ENCODE measurements at regions not wholly inside any gene's neighbourhood (a gene's known extent, or its start where the extent isn't known, plus 50 kb on each side); places are given as distances from the start of the nearest gene placed in this dataset.

DNA sequence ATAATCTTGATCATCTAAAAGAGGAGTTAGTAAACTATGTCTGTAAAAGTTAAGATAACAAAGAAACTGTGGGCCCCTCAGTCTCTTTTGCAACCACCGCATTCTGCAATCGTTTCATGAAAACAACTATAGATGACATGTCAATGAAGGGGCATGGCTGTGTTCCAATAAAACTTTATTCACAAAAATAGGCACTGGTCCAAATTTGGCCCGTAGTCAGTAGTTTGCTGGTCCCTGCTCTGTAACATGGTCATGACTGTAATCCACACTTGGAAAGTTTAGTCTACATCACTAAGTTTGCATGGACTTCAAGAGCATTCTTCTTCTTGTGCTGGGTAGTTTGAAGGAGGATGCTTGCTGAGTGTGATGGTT, 299.3 kb upstream of the PSMD7 start:
- Histone ChIP-seq H3K4me1 (no peaks in the 10 kb centered on the region), H3K4me3 (no peak overlapping the region), H3K27ac (no peak overlapping the region), H3K27me3 (no peaks in the 10 kb centered on the region), H3K36me3 (no peaks in the 10 kb centered on the region), H3K9me3 (no peaks in the 10 kb centered on the region)
- ATAC-seq (no peak), DNase-seq (no peak), FAIRE-seq (no peak)
- TF ChIP-seq, protein P1, sequence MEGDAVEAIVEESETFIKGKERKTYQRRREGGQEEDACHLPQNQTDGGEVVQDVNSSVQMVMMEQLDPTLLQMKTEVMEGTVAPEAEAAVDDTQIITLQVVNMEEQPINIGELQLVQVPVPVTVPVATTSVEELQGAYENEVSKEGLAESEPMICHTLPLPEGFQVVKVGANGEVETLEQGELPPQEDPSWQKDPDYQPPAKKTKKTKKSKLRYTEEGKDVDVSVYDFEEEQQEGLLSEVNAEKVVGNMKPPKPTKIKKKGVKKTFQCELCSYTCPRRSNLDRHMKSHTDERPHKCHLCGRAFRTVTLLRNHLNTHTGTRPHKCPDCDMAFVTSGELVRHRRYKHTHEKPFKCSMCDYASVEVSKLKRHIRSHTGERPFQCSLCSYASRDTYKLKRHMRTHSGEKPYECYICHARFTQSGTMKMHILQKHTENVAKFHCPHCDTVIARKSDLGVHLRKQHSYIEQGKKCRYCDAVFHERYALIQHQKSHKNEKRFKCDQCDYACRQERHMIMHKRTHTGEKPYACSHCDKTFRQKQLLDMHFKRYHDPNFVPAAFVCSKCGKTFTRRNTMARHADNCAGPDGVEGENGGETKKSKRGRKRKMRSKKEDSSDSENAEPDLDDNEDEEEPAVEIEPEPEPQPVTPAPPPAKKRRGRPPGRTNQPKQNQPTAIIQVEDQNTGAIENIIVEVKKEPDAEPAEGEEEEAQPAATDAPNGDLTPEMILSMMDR (IDR thresholded peaks at IDR 0.05), result no peak
- intact Hi-C loops (cut with DNase I), result no loop called here
- WGBS, 2 donors, result 54 to 70% methylated on average over 3 of the region's 3 CpGs

GRCh38 chr16:73996624-73997339, 299.8 kb upstream of the PSMD7 start:
- WGBS, 2 donors, result 40 to 43% methylated on average over 11 of the region's 11 CpGs
- ATAC-seq, result peak in 1 of 4 donors; percentile 40
- FAIRE-seq, result no peak
- TF ChIP-seq, protein P1 (IDR thresholded peaks at IDR 0.05), result no peak
- H3K36me3 ChIP-seq, result no peaks in the 10 kb centered on the region
- H3K4me1 ChIP-seq, result no peaks in the 10 kb centered on the region
- no peak for DNase-seq
- H3K4me3 ChIP-seq, result no peak overlapping the region
- H3K27me3 ChIP-seq, result no peaks in the 10 kb centered on the region
- intact Hi-C loops (cut with DNase I), result no loop called here
- no peak overlapping the region for H3K27ac ChIP-seq
- no peaks in the 10 kb centered on the region for H3K9me3 ChIP-seq

DNA sequence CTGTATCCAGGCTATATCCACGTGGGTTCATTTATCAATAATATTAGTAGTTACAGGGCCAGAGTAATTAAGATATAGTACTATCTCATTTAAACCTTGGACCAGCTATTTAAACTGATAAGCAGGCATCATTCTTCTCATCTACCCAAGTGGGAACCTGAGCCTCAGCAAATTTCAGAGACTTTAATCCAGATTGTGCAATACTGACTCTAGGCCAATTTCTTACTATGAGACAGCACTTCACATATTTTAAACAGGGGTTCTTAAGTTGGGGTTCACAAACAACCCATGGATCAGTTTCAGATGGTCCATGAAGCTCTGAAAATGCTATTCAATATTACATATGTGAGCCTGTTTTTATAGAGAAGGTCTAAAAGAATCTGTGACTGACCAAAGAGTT, 302.7 kb upstream of the PSMD7 start:
- intact Hi-C loops (cut with DNase I), result no loop called here
- FAIRE-seq (no peak), DNase-seq (no peak), ATAC-seq (no peak)
- no peak overlapping the region for H3K4me3 ChIP-seq
- TF ChIP-seq, protein P1 (IDR thresholded peaks at IDR 0.05), result no peak
- H3K27ac ChIP-seq, result no peak overlapping the region
- H3K27me3 ChIP-seq, result no peaks in the 10 kb centered on the region
- no peaks in the 10 kb centered on the region for H3K4me1 ChIP-seq
- no peaks in the 10 kb centered on the region for H3K36me3 ChIP-seq
- H3K9me3 ChIP-seq, result no peaks in the 10 kb centered on the region
- 20 to 32% methylated on average over 1 of the region's 1 CpG for WGBS, 2 donors

GRCh38 chr16:73978407-73978784, 318.2 kb upstream of the PSMD7 start:
- H3K27me3 ChIP-seq, result no peaks in the 10 kb centered on the region
- intact Hi-C loops (cut with DNase I), result no loop called here
- TF ChIP-seq, protein P1 (IDR thresholded peaks at IDR 0.05), result no peak
- H3K9me3 ChIP-seq, result no peaks in the 10 kb centered on the region
- 75 to 88% methylated on average over 5 of the region's 5 CpGs for WGBS, 2 donors
- H3K4me3 ChIP-seq, result no peak overlapping the region
- no peak for ATAC-seq
- no peaks in the 10 kb centered on the region for H3K4me1 ChIP-seq
- H3K27ac ChIP-seq, result no peak overlapping the region
- no peak for DNase-seq
- no peak for FAIRE-seq
- H3K36me3 ChIP-seq, result no peaks in the 10 kb centered on the region

DNA sequence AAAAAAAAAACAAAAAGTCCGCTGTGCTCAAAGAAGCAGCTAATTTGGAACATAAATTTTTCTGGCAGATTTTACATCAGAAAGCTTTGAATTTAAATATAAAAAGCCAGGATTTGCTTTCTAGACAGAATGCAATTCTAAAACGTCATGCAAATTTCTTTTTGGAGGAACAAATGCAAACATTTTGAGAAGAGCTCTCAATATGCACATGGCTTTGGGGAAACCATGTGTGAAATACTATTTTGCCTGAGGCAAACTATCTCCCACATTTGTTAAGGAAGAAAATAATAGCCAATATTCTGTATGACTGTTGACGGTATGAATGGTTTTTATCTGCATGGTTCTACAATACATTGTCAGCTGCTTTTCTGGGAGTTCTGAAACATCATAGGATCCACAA, 320.0 kb upstream of the PSMD7 start:
- DNase-seq (no peak), ATAC-seq (no peak), FAIRE-seq (no peak)
- H3K9me3 ChIP-seq, result no peaks in the 10 kb centered on the region
- H3K4me1 ChIP-seq, result no peaks in the 10 kb centered on the region
- TF ChIP-seq, protein P1 (IDR thresholded peaks at IDR 0.05), result no peak
- no peaks in the 10 kb centered on the region for H3K36me3 ChIP-seq
- H3K4me3 ChIP-seq, result no peak overlapping the region
- 61 to 73% methylated on average over 3 of the region's 3 CpGs for WGBS, 2 donors
- H3K27ac ChIP-seq, result no peak overlapping the region
- H3K27me3 ChIP-seq, result no peaks in the 10 kb centered on the region
- intact Hi-C loops (cut with DNase I), result no loop called here
